Tongue (tissue), 1 donor: ENCODE measurements at regions not wholly inside any gene's neighbourhood (a gene's known extent, or its start where the extent isn't known, plus 50 kb on each side); places are given as distances from the start of the nearest gene placed in this dataset.
A peak's percentile ranks its signal among the peaks of the same experiment; 100 is the strongest.

Experiments
- DNase-seq: peaks from one replicate; pipeline ENCODE4 v3.0.0-alpha.2; 2015

DNA sequence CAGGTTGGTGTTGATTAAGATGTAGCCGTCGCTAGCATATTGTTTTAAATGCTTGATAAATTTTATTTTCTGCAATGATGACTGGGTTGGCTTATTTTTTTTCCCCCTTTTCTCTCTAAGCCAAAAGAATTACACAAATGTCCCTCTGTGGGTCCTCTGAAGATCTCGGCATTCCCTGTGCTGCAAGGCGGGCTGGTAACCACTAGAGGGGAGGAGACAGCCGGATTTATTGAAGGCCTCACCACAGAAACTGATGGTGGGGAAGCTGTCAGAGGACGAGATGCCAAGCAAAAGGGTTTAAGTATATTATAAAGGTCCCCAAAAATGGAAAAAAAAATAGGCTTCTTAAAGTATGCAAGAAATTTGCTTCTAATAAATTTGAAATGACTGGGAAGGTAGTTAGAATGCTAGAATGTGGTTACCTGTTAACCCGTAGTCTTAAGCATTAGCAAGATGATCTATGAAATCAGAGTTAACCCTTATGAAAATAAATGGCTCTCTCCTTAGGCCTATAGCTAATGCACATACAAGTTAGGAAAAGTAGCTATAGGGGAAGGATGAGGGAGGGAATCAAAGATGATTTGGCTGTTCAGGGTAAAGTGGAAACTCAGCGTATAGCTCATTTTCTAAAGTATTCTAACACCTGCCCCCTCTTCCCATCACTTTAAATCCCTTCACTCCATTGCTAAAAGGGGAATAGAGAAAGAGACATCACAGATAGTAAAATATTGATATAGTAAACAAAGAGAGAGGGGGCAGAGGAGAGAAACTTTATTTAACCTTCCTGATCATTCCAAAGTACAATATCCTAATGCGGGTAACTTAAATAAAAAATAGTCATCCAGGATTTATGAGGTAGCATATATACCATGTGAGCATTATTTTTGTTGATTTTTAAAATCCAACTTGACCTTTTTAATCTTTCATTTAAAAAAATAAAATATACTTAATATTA, 894.5 kb upstream of the POU3F3 start:
- DNase-seq: peak; percentile 80

DNA sequence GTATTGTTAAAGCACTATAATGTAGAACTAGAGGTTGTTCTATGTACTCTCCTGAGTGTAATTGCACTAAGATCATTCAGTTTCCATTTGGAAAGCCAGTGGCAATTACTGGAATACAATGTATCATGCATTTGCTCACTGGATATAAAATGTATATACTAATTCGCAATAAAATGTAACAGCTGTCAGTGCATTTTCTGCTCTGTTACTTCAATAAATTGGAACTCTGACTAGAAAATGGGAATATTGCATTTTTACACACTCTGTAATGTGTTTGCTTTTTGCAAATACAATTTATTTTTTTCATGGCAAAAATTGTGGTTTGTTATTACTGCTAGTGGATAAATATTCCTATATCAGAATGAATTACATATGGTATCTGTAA, 893.8 kb upstream of the POU3F3 start:
- no peak for DNase-seq

GRCh38 chr2:103960951-103961350, 893.0 kb upstream of the POU3F3 start:
- no peak for DNase-seq

- DNase-seq: no peak
These were observed 892.1 kb upstream of the POU3F3 start for GRCh38 chr2:103961862-103962261.

- no peak for DNase-seq
These were observed 891.2 kb upstream of the POU3F3 start for GRCh38 chr2:103962670-103963069.

DNA sequence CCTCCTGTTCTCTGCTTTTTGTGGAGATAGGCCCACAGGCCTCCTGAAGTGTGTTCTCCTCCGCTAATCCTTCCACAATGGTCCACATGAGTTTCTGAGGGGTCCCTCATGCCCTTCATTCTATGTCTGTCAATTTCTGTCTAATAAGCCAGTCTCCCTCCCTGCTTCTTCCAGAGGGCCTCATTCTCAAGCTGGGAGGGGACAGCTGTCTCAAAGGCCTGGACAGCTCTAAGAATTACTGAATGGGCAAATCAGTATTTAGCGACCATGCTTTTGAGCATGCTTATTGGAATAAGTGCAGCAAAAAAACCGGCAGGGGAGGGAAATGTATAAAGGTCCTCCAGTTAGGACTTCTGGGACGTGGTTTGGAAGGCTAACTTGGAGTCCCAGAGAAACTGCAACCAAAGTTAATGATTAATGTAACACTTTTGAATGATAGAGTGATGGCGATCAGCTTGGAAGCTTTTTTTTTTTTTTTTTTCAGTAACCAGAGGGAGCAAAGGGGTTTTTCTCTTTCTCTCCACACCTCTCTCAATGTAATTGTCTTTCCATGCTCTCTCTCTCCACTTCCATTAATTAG, 890.7 kb upstream of the POU3F3 start:
- no peak for DNase-seq

GRCh38 chr2:103977241-103977640, 876.7 kb upstream of the POU3F3 start:
- no peak for DNase-seq

DNA sequence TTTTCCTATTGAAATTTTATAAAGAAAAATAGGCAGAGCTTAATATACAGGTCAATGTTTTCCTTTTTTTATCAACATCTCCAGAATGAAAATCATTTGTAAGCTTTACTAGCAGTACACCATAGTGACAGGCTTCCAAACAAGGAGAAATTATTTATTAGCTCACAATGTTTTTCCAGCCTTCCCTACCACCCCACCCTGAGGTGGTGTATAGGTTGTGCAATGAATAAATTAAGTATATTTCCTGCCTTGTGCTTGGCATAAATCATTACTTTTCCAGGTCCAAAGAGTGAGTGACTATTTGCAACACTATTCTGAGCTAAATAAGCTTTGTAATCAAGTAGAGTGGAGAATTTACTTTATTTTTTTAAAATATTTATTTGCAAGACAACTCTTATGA, 876.2 kb upstream of the POU3F3 start:
- DNase-seq: no peak

GRCh38 chr2:103980401-103980800, 873.5 kb upstream of the POU3F3 start:
- no peak for DNase-seq

DNA sequence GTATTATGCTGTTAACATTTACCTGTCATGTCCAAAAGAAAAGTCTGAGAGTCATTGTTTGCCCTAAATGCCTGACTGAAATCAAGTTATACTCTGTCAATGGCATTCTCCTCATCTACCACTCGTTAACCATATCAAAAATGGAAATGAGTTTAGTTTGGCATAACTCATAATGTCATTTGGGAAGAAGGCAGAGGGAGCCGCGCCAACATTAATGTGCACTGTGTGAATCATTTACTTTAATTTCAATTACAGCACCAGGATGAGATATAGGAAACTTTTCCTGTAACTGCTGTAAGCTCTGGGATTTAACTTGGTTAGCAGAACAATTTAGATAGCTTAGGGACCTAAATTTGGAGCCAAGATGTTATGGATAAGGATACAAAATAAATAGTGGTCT, 871.2 kb upstream of the POU3F3 start:
- DNase-seq: no peak

DNA sequence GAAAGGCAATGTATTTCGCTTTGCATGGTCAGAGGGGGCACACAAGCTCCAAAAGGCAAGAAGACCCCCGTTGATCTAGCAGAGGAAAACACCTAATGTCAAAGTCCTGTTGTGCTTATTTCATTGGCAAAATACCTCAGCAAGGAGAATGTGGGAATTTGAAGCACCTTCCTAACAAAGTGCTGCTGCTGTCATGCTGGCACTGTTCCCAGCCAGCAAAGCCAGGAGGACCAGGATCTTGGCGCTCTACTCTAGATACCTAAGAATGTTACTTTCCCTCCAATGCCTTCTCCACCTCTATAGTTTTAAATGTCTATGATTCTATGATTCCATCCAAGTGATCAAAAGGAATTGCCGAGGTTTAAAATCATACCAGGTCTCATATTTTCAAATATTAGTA, 867.9 kb upstream of the POU3F3 start:
- DNase-seq: no peak

GRCh38 chr2:103991591-103991990, 862.3 kb upstream of the POU3F3 start:
- DNase-seq: no peak

DNA sequence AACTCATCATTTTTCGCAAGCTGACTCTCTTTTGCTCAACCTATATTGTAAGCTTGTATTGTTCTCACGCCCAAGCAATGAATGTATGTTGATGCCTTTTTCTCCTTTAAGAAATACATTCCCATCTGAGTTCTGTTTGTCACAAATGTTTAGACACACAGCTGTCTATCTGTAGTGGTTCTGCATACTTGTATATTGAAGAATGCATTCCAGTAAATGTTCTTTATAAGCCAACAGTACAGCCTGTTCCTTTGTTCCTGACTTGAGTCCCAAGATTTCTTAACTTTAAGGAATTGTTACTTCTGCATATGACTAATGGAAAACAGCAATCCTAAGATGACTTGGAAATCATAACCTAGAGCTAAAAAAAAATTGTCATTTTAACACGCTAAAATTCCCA, 849.1 kb upstream of the POU3F3 start:
- DNase-seq: peak; percentile 22

DNA sequence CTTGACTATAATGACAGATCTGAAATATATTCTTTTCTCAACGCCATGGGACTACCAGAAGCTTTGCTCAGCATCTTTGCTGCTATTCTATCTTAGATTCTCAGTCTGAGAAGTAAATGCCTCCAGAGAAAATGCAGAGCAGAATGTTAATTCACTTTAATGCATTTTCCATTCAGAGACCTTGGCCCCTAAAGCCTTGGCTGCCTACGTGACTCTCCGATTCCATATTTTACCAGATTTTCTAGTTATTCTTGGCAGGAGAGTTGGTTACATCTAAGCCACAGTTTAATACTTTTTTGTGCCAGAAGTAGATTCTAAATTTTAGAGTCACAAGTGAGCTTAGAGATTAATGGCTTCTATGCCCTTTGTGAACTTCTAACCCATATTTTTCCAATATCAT, 837.1 kb upstream of the POU3F3 start:
- no peak for DNase-seq

- DNase-seq: no peak
These were observed 830.6 kb upstream of the POU3F3 start for GRCh38 chr2:104023306-104023705.

DNA sequence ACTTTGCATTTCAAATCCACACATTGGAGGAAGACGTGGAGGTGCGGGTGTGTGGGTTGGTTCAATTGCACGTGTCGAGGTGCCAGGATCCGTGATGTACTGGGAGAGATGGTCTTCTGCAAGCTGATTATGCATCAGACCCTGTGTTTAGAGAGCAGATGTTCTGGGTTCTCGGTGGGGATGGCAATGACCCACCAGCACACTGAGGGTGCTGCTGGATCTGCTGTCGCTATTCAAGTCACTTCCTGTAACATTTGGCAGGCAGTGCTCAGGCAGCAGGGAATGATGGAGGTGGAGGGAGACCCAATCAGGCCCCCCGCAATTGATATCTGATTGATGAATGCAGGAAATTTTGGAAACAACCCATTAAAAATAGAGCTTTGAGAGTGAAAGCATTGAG, 830.1 kb upstream of the POU3F3 start:
- no peak for DNase-seq

- DNase-seq: no peak
These were observed 828.6 kb upstream of the POU3F3 start for GRCh38 chr2:104025295-104025694.

GRCh38 chr2:104026725-104027124, 827.2 kb upstream of the POU3F3 start:
- no peak for DNase-seq

DNA sequence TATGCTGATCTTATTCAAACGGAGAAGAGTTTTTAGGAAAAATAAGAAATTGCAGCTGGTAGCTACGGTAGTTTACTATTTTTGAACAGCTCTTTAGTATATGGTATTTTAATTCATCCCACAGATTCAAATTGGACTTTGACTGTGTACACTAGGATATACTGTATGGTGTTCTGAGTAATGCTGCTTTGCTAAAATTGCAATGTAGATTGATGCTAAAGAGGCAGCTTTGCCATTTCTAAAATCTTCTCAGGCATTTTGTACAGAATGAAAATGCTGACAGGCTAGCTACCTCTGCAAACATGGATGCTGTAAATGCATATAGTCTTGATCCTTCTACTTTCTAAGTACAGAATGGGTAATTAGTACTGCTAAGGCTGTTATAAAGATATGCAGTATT, 826.6 kb upstream of the POU3F3 start:
- DNase-seq: no peak

DNA sequence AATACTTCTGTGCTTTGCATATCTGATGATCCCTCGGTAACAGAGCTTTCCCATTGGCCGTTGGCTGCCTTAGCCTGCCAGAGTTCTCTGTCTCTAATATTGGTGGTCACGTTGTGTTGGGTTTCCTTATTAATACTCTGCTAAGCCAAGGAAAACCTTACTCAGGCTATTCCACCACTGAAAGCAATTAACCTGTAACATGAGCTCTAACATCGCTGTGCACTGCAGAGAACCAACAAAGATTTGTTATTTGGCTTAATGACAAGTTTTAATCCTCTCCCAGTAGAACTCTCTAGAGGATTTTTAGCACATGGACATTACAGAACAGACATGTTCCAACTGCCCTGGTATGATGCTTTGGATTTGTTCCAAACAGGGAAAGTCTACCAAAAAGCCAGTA, 825.9 kb upstream of the POU3F3 start:
- peak; percentile 66 for DNase-seq

DNA sequence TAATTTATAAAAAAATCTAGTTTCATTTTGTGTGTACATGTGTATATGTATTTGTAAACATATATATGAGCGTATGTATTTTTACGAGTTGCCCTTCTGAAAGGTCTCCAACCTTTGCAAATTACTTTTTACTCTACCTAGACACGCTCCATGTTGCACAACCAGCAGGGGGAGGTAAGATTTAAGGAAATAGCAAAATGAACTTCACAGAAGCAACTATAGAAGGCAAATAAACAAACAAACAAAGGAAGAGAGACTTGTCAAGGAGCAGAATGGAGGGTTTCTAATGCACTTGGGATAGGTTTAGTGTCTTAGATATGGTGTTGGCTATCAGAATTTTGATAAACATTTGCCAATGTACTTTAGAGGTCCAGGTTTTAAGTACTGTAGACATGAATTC, 820.5 kb upstream of the POU3F3 start:
- peak; percentile 45 for DNase-seq

DNA sequence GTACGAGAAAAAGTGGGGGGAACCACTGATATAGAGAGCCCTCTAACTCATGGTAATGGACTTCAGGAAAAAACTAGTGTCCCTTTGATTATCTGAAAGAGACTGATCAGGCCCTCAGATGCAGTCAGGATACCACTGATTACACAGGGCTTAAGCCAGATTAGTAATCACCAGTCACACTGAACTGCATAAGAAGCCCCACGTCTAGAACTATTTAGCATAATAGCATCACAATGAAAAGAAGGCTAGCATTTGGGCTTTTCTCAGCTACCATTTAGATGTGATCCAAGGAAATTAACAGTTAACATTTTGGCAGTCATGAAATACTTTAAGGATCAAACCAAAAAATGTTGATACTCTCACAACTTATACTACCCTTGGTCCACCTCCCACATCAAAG, 813.1 kb upstream of the POU3F3 start:
- no peak for DNase-seq

DNA sequence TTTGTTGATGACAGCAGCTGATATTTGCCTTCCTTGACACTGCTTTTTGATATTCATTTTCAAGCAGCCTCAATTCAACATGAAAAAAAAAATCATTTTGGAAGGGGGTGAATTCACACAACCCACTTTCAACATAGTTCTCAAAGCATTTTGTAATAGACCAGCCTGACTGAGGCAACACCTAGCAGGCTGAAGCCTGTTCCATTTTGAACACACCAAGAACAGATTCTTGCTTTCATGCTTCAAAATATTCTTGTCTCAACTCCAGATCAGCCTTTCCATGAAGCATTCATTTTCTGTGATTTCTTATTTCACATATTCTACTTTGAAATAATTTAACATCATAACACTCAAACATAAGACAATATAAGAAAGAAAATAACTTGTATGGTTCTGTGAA, 812.6 kb upstream of the POU3F3 start:
- no peak for DNase-seq

GRCh38 chr2:104043864-104044263, 810.1 kb upstream of the POU3F3 start:
- DNase-seq: peak; percentile 57
